Endothelial cell (in vitro differentiated cells): ENCODE measurements at regions not wholly inside any gene's neighbourhood (a gene's known extent, or its start where the extent isn't known, plus 50 kb on each side); places are given as distances from the start of the nearest gene placed in this dataset.

Experiments
- DNase-seq: peaks from one replicate; pipeline ENCODE4 v3.0.0; 2021; ENCODE audit warnings: low spot score
- H3K27ac Mint-ChIP-seq: one replicate; pipeline ENCODE4 v1.8.0; 2021; ENCODE audit warnings: mixed read lengths, inconsistent platforms; ENCODE audit not compliant: unreplicated experiment
- H3K27me3 Mint-ChIP-seq: one replicate; pipeline ENCODE4 v1.8.0; 2021; ENCODE audit warnings: mild to moderate bottlenecking, moderate library complexity, mixed read lengths, inconsistent platforms; ENCODE audit not compliant: unreplicated experiment
- H3K36me3 Mint-ChIP-seq: one replicate; pipeline ENCODE4 v1.8.0; 2021; ENCODE audit warnings: mild to moderate bottlenecking, low read depth, mixed read lengths, inconsistent platforms; ENCODE audit not compliant: unreplicated experiment
- H3K4me1 Mint-ChIP-seq: one replicate; pipeline ENCODE4 v1.8.0; 2021; ENCODE audit warnings: mild to moderate bottlenecking, mixed read lengths, inconsistent platforms; ENCODE audit not compliant: unreplicated experiment
- H3K4me3 Mint-ChIP-seq: one replicate; pipeline ENCODE4 v1.8.0; 2021; ENCODE audit warnings: mild to moderate bottlenecking, mixed read lengths, inconsistent platforms; ENCODE audit not compliant: unreplicated experiment
- H3K9me3 Mint-ChIP-seq: one replicate; pipeline ENCODE4 v1.8.0; 2021; ENCODE audit warnings: mixed read lengths, inconsistent platforms; ENCODE audit not compliant: unreplicated experiment
- TF ChIP-seq, protein P1 (sequence below): fragments of 200-600 bp; sonication (generic); IDR thresholded peaks from one replicate; pipeline ENCODE4 v1.5.0; 2021; ENCODE audit warnings: antibody characterized with exemption; ENCODE audit not compliant: unreplicated experiment

DNA sequence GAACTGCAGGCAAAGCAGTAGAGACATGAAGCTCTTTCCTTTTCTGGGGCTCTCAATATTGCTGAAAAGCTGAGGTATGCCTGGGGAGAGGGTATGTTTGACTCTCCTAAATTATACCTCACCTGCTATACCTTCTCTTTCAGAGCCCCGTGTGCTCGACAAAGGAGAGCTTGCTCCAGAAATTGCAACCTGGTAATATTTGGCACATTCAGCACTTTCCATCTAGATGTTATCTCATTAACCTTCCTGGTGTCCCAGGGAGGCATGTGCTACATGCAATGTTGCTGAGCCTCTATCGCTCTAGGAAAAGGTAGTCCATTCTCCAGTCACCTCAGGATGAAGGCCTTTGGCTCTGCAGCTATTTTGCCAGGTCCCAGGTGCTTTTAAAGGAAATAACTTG is 78.5 kb upstream of the ZSWIM6 start:
- H3K4me3 Mint-ChIP-seq = no peak overlapping the region
- TF ChIP-seq, protein P1, sequence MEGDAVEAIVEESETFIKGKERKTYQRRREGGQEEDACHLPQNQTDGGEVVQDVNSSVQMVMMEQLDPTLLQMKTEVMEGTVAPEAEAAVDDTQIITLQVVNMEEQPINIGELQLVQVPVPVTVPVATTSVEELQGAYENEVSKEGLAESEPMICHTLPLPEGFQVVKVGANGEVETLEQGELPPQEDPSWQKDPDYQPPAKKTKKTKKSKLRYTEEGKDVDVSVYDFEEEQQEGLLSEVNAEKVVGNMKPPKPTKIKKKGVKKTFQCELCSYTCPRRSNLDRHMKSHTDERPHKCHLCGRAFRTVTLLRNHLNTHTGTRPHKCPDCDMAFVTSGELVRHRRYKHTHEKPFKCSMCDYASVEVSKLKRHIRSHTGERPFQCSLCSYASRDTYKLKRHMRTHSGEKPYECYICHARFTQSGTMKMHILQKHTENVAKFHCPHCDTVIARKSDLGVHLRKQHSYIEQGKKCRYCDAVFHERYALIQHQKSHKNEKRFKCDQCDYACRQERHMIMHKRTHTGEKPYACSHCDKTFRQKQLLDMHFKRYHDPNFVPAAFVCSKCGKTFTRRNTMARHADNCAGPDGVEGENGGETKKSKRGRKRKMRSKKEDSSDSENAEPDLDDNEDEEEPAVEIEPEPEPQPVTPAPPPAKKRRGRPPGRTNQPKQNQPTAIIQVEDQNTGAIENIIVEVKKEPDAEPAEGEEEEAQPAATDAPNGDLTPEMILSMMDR = no peak
- no peaks in the 10 kb centered on the region for H3K27me3 Mint-ChIP-seq
- no peaks in the 10 kb centered on the region for H3K4me1 Mint-ChIP-seq
- peaks cover 10% of the 10 kb centered on the region for H3K36me3 Mint-ChIP-seq
- H3K27ac Mint-ChIP-seq = no peak overlapping the region
- no peak for DNase-seq
- no peaks in the 10 kb centered on the region for H3K9me3 Mint-ChIP-seq

DNA sequence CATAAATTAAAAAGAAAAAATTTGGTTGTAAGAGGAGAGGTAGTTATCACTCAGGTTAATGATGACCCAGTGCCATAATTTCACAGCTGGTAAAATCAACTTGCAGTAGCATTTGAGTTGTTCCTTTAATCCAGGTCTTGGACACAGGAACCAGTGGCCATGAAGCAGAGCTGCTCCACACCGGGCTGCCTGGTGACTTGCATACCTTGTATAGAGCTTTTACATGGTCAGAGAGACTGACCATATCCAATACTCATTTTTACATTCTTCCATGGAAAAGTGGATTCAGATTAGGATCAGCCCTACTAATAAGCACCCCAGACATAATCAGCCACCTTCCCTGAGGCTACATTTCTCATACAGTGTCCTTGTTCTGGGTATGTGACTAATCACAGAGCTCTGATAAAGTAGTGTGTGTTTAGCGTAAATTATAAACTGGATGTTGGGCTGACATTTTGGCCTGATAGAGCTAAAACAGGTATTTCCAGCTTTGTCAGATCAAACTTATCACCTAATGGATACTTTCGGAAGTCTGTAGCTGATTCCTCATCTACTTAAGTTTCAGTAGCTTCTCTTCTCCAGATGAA is 77.0 kb upstream of the ZSWIM6 start:
- H3K27ac Mint-ChIP-seq = no peak overlapping the region
- H3K4me1 Mint-ChIP-seq = no peaks in the 10 kb centered on the region
- DNase-seq = no peak
- no peaks in the 10 kb centered on the region for H3K27me3 Mint-ChIP-seq
- H3K36me3 Mint-ChIP-seq = no peaks in the 10 kb centered on the region
- no peak overlapping the region for H3K4me3 Mint-ChIP-seq
- no peaks in the 10 kb centered on the region for H3K9me3 Mint-ChIP-seq
- TF ChIP-seq, protein P1 = no peak

DNA sequence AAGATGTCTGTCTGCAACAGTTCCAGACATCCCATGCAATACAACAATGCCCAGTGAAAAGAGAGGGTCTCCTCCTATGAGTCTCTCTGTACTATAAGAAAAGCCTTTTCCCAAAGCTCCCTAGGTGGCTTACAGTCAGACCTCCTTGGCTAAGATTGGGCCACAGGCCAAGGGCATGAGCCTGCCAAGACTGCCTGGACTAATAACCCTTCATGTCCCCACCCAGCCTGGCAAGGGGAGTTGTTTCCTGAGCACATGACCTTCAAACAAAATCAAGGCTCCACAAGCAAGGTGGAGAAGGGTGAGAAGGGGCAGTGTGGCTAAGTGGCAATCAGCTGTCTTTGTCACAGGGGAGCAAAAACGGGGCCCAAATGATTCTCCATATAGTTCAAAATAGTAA is 75.6 kb upstream of the ZSWIM6 start:
- H3K27ac Mint-ChIP-seq = no peak overlapping the region
- peaks cover 7% of the 10 kb centered on the region for H3K4me1 Mint-ChIP-seq
- no peaks in the 10 kb centered on the region for H3K27me3 Mint-ChIP-seq
- H3K9me3 Mint-ChIP-seq = no peaks in the 10 kb centered on the region
- H3K36me3 Mint-ChIP-seq = no peaks in the 10 kb centered on the region
- no peak overlapping the region for H3K4me3 Mint-ChIP-seq
- TF ChIP-seq, protein P1 = no peak
- DNase-seq = no peak

DNA sequence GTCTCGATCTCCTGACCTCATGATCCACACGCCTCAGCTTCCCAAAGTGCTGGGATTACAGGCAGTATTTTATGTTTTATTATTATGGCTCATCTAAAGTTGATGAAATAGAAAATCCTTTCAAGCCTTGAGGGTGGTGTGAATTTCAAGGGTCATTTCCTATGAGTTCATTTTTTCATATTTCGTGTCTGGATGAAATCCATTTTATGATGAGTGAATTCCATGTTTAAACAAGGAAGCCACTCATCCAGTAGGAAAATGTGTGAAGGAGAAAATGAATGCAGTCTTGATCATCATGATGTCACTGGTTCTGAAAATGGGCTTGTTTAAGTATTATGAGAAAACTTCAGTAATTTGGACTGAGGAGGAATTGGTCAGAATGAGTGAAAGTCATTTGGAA is 74.6 kb upstream of the ZSWIM6 start:
- Mint-ChIP-seq H3K4me1 (peaks cover 16% of the 10 kb centered on the region), H3K9me3 (no peaks in the 10 kb centered on the region), H3K27me3 (no peaks in the 10 kb centered on the region), H3K4me3 (no peak overlapping the region), H3K36me3 (no peaks in the 10 kb centered on the region), H3K27ac (no peak overlapping the region)
- TF ChIP-seq, protein P1 = no peak
- no peak for DNase-seq

DNA sequence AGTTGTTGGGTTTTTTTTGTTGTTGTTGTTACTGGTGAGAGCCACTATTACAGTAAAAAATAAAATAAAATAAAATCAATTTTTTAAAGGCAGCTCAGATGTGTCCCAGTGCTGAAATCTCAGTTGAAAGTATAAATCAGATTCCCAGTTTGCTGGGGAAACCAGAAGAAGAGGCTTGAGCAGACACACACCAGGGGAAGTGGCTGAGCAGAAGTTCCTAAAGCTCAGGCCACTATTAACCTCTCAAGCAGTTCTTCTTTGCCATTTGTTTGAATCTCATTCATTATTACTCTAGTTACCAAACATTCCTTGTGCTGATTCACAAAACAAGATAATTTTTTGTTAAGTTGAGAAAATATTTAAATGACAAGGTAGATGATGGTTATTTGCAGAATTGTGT is 70.9 kb upstream of the ZSWIM6 start:
- no peaks in the 10 kb centered on the region for H3K9me3 Mint-ChIP-seq
- TF ChIP-seq, protein P1 = no peak
- no peak overlapping the region for H3K4me3 Mint-ChIP-seq
- peak overlapping the region; percentile 77 for H3K27ac Mint-ChIP-seq
- peaks cover 1% of the 10 kb centered on the region for H3K27me3 Mint-ChIP-seq
- H3K4me1 Mint-ChIP-seq = peaks cover 51% of the 10 kb centered on the region
- H3K36me3 Mint-ChIP-seq = no peaks in the 10 kb centered on the region
- no peak for DNase-seq
